HL-60 (cell line): ENCODE measurements at regions not wholly inside any gene's neighbourhood (a gene's known extent, or its start where the extent isn't known, plus 50 kb on each side); places are given as distances from the start of the nearest gene placed in this dataset.

Experiments used
- CTCF ChIP-seq: IDR thresholded peaks from one replicate; pipeline ENCODE4 v1.5.1; 2011; ENCODE audit warnings: low read length, control low read depth, inconsistent platforms; ENCODE audit not compliant: insufficient read depth
- TF ChIP-seq, protein P1 (sequence below): IDR thresholded peaks from 2 replicates; pipeline ENCODE4 v1.6.1; 2012; ENCODE audit warnings: low read depth; ENCODE audit not compliant: insufficient replicate concordance

GRCh38 chr1:187409341-187409740, 580.6 kb downstream of the PLA2G4A start:
- no peak for TF ChIP-seq CTCF
- TF ChIP-seq, protein P1, sequence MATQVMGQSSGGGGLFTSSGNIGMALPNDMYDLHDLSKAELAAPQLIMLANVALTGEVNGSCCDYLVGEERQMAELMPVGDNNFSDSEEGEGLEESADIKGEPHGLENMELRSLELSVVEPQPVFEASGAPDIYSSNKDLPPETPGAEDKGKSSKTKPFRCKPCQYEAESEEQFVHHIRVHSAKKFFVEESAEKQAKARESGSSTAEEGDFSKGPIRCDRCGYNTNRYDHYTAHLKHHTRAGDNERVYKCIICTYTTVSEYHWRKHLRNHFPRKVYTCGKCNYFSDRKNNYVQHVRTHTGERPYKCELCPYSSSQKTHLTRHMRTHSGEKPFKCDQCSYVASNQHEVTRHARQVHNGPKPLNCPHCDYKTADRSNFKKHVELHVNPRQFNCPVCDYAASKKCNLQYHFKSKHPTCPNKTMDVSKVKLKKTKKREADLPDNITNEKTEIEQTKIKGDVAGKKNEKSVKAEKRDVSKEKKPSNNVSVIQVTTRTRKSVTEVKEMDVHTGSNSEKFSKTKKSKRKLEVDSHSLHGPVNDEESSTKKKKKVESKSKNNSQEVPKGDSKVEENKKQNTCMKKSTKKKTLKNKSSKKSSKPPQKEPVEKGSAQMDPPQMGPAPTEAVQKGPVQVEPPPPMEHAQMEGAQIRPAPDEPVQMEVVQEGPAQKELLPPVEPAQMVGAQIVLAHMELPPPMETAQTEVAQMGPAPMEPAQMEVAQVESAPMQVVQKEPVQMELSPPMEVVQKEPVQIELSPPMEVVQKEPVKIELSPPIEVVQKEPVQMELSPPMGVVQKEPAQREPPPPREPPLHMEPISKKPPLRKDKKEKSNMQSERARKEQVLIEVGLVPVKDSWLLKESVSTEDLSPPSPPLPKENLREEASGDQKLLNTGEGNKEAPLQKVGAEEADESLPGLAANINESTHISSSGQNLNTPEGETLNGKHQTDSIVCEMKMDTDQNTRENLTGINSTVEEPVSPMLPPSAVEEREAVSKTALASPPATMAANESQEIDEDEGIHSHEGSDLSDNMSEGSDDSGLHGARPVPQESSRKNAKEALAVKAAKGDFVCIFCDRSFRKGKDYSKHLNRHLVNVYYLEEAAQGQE, result no peak
